K562 (cell line): ENCODE measurements at regions not wholly inside any gene's neighbourhood (a gene's known extent, or its start where the extent isn't known, plus 50 kb on each side); places are given as distances from the start of the nearest gene placed in this dataset.

Experiments used
- ATAC-seq: fragments of 200-7000 bp; cut with Tn5 transposase; 3 replicates; pipeline ENCODE4 v1.9.1; 2020; ENCODE audit warnings: moderate library complexity
- BruUV-seq: library from RNA; stranded (reverse); fragments of 400-500 nt; replicated peaks from 2 replicates; lab custom pipeline; 2021; lab: Mats Ljungman, UMichigan
- CTCF ChIA-PET: fragments of 300-600 bp; formaldehyde crosslinking; extraction: SDS; loops from one replicate; lab custom pipeline; 2021; ENCODE audit warnings: low intra/inter-chr PET ratio; lab: Yijun Ruan, JAX
- POLR2A ChIA-PET: fragments of 300-600, 350-650 bp; sonication (Branson Sonifier 250); formaldehyde crosslinking; extraction: SDS; loops from one replicate; lab custom pipeline; 2021; ENCODE audit warnings: antibody characterized with exemption, inconsistent platforms; lab: Yijun Ruan, JAX
- DNase-seq, 4 experiments: peaks; one replicate each; pipeline versions ENCODE4 v3.0.0 to v3.0.0-alpha.2; 2011 to 2018; ENCODE audit warnings: low spot score in 3 of 4, mixed read lengths in 3 of 4; ENCODE audit errors: extremely low read depth in 1 of 4
- FAIRE-seq: peaks from 2 replicates; lab custom pipeline; 2011; peaks lifted over from hg19 to GRCh38; lab: Jason Lieb, UNC
- H2AFZ ChIP-seq: 2 replicates; pipeline ENCODE4 v1.6.0; 2011; ENCODE audit warnings: low read depth, low read length, control low read depth, inconsistent platforms
- H3K27ac ChIP-seq: fragments of 200-600 bp; 3 replicates; pipeline ENCODE4 v1.8.0; 2011; ENCODE audit warnings: low read depth, mild to moderate bottlenecking, control low read depth, inconsistent platforms, low read length, moderate library complexity, mixed read lengths; ENCODE audit errors: extremely low read depth
- H3K27me3 ChIP-seq, 2 experiments: fragments of 300-600 bp in 1 of 2; 2 replicates in 1 of 2; 3 replicates in 1 of 2; pipeline versions ENCODE4 v1.6.0 to v1.8.0; 2011; ENCODE audit warnings: inconsistent platforms in 2 of 2, low read length in 2 of 2, mild to moderate bottlenecking in 1 of 2, mixed read lengths in 1 of 2, moderate library complexity in 1 of 2; ENCODE audit not compliant: control insufficient read depth in 2 of 2, insufficient read depth in 2 of 2
- H3K36me3 ChIP-seq: fragments of 300-600 bp; 3 replicates; pipeline ENCODE4 v1.8.0; 2011; ENCODE audit warnings: mild to moderate bottlenecking, low read length, inconsistent platforms; ENCODE audit not compliant: control insufficient read depth, insufficient read depth
- H3K4me1 ChIP-seq, 2 experiments: fragments of 200-600 bp in 1 of 2; replicated peaks in 1 of 2; 2 replicates in 1 of 2; 3 replicates in 1 of 2; pipeline versions ENCODE4 v1.5.1 to v1.8.0; 2011; ENCODE audit warnings: inconsistent platforms in 2 of 2, low read length in 2 of 2, mild to moderate bottlenecking in 1 of 2, mixed read lengths in 1 of 2, moderate library complexity in 1 of 2; ENCODE audit not compliant: control insufficient read depth in 2 of 2, insufficient read depth in 2 of 2
- H3K4me2 ChIP-seq: 2 replicates; pipeline ENCODE4 v1.6.1; 2011; ENCODE audit warnings: low read length, control low read depth, inconsistent platforms, mixed read lengths; ENCODE audit not compliant: insufficient read depth
- H3K4me3 ChIP-seq: fragments of 200-600 bp; sonication (generic), shearing (Covaris generic); 2 replicates; pipeline ENCODE4 v1.5.1; 2016; ENCODE audit warnings: control low read depth, inconsistent platforms
- H3K79me2 ChIP-seq: fragments of 200-600 bp; 3 replicates; pipeline ENCODE4 v1.8.0; 2011; ENCODE audit warnings: low read length, inconsistent platforms; ENCODE audit not compliant: control insufficient read depth, insufficient read depth
- H3K9ac ChIP-seq, 2 experiments: 2 replicates each; pipeline versions ENCODE4 v1.6.0 to v1.6.1; 2011; ENCODE audit warnings: low read depth in 2 of 2, low read length in 2 of 2, control low read depth in 1 of 2, inconsistent platforms in 1 of 2, mild to moderate bottlenecking in 1 of 2, mixed read lengths in 1 of 2; ENCODE audit not compliant: insufficient read depth in 1 of 2
- H3K9me1 ChIP-seq: one replicate; pipeline ENCODE4 v1.6.0; 2011; ENCODE audit warnings: inconsistent platforms, mild to moderate bottlenecking, low read length, moderate library complexity; ENCODE audit not compliant: control insufficient read depth, insufficient read depth
- H3K9me3 ChIP-seq: replicated peaks from 2 replicates; pipeline ENCODE4 v1.5.1; 2011; ENCODE audit warnings: low read depth, low read length, inconsistent platforms; ENCODE audit not compliant: control insufficient read depth, insufficient read depth
- H4K20me1 ChIP-seq: replicated peaks from 2 replicates; pipeline ENCODE4 v1.6.1; 2011; ENCODE audit warnings: low read length, inconsistent platforms, mixed read lengths; ENCODE audit not compliant: control insufficient read depth, insufficient read depth
- HINFP ChIP-seq: fragments of 450-650 bp; conservative IDR thresholded peaks from 2 replicates; pipeline ENCODE4 v1.6.1; 2016; ENCODE audit warnings: missing genetic modification characterization, low read depth, mild to moderate bottlenecking, control low read depth, missing compliant biosample characterization
- HNRNPH1 ChIP-seq: fragments of 200-400 bp; formaldehyde crosslinking; optimal IDR thresholded peaks from 2 replicates; pipeline ENCODE3; 2017; ENCODE audit warnings: low read depth, mild to moderate bottlenecking, low read length, moderate library complexity
- HSF4 ChIP-seq: fragments of 250-450 bp; sonication (Bioruptor Pico); IDR thresholded peaks from 2 replicates; pipeline ENCODE4 v2.1.2; 2022; ENCODE audit warnings: mild to moderate bottlenecking, moderate library complexity, borderline replicate concordance
- MECOM ChIP-seq: fragments of 250-450 bp; sonication (Bioruptor Pico); IDR thresholded peaks from 2 replicates; pipeline ENCODE4 v1.8.0; 2022; ENCODE audit warnings: inconsistent platforms
- MNT ChIP-seq, 2 experiments: fragments of 450-650 bp; conservative IDR thresholded peaks; 2 replicates each; pipeline ENCODE4 v1.6.1; 2017; ENCODE audit warnings: mild to moderate bottlenecking in 2 of 2, moderate library complexity in 2 of 2
- TCF7 ChIP-seq: sonication (generic); IDR thresholded peaks from 2 replicates; pipeline ENCODE4 v1.6.1; 2016; ENCODE audit warnings: antibody characterized with exemption, borderline replicate concordance
- ZC3H11A ChIP-seq: IDR thresholded peaks from 2 replicates; pipeline ENCODE4 v1.6.1; 2012; ENCODE audit warnings: low read depth, low read length, improper control_type of control experiment
- ZNF280A ChIP-seq: fragments of 450-650 bp; IDR thresholded peaks from 2 replicates; pipeline ENCODE4 v1.6.1; 2018; ENCODE audit warnings: mild to moderate bottlenecking, low read depth; ENCODE audit not compliant: partially characterized antibody
- ZNF76 ChIP-seq: fragments of 250-450 bp; sonication (Bioruptor Pico); IDR thresholded peaks from 2 replicates; pipeline ENCODE4 v1.4.0; 2020; ENCODE audit warnings: mild to moderate bottlenecking, moderate library complexity, borderline replicate concordance
- ZNF780A ChIP-seq: fragments of 250-450 bp; sonication (Bioruptor Pico); IDR thresholded peaks from 2 replicates; pipeline ENCODE4 v1.5.0; 2021; ENCODE audit warnings: mild to moderate bottlenecking
- WGBS: fragments of 100-300 bp; shearing (Covaris generic); methylation state at CpG from one replicate; pipeline ENCODE4 v1.1.6; 2016; ENCODE audit warnings: low coverage, mixed read lengths; ENCODE audit not compliant: insufficient coverage; ENCODE audit errors: missing lambda C conversion rate; 5-methylcytosine and 5-hydroxymethylcytosine counted together
- in situ Hi-C: fragments of 300-500 bp; cut with MboI; formaldehyde crosslinking; loops from 4 replicates; pipeline ENCODE4 v1.15.0; 2018; ENCODE audit warnings: inconsistent platforms, mixed read lengths
- intact Hi-C: fragments of 100-400 bp; cut with micrococcal nuclease; formaldehyde crosslinking; loops from 2 replicates; pipeline ENCODE4 v1.14.2; 2022

- H3K9ac ChIP-seq, result no peak overlapping the region
- no peak overlapping the region for H3K4me2 ChIP-seq
- no peaks in the 10 kb centered on the region for H3K36me3 ChIP-seq
- no peaks in the 10 kb centered on the region for H4K20me1 ChIP-seq
- ATAC-seq, result no peak
- WGBS, result 2% methylated on average over 5 of the region's 5 CpGs
- no peak for FAIRE-seq
- no peaks in the 10 kb centered on the region for H3K9me1 ChIP-seq
- H3K4me1 ChIP-seq, result no peaks in the 10 kb centered on the region
- ChIA-PET CTCF (no interaction called here), POLR2A (no interaction called here)
- TF ChIP-seq MNT (conservative IDR thresholded peaks at IDR 0.05) (no peak), MECOM (no peak), ZNF780A (CRISPR knock-in tag) (no peak), TCF7 (no peak), ZNF76 (CRISPR knock-in tag) (no peak), ZNF280A (no peak), HNRNPH1 (no peak), ZC3H11A (no peak), HSF4 (CRISPR knock-in tag) (no peak), HINFP (tag) (no peak)
- no peak overlapping the region for H3K4me3 ChIP-seq
- no peak overlapping the region for H2AFZ ChIP-seq
- H3K79me2 ChIP-seq, result no peaks in the 10 kb centered on the region
- in situ Hi-C loops, result no loop called here
- BruUV-seq, result no TSS peak
- intact Hi-C loops, result no loop called here
- H3K9me3 ChIP-seq, result no peaks in the 10 kb centered on the region
- H3K27me3 ChIP-seq, result peaks cover 0 to 5% of the 10 kb centered on the region in 2 experiments; a peak in 1 of 5 replicates
- DNase-seq, result no peak
- no peak overlapping the region for H3K27ac ChIP-seq
Observed at GRCh38 chr14:99057576-99058083, 214.4 kb downstream of the BCL11B start.
